ENCODE measurements at regions not wholly inside any gene's neighbourhood (a gene's known extent, or its start where the extent isn't known, plus 50 kb on each side); places are given as distances from the start of the nearest gene placed in this dataset.

DNA sequence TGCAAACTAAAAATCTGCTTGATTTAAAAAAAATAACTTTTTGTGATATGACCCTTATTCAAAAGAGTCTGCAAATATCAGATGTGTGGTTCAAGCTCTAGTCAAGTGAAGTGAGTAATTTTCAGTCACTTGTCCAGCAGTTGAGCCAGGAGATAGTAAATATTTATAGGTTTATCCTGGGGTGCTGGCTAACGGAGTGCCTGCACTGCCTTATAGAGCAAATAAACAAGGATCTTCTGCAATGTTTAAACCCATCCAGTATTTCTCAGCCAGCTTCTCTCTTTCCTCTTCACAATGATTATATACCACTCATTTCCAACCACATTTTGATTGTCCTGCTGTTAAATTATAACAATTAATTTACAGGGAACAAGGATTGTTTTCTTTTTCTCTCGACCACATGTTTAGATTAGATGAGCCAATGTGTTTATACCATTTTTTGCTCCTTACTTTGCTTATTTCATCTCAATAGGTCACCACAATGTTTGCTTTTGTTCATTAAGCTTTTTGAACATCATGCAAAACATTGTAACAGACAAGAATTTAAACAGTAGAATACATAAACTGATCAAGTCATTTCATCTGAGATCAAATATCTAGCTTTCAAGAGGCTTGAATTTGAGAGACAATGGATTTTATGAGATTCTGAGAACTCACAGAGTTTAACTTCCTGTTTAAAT lies 60.3 kb upstream of the GREM2 start:
- intact Hi-C loops (cut with DNase I): no loop called here
- Histone ChIP-seq H3K36me3 (no peaks in the 10 kb centered on the region), H3K4me3 (no peak overlapping the region), H3K27ac (no peak overlapping the region), H3K9me3 (no peaks in the 10 kb centered on the region), H3K4me1 (no peaks in the 10 kb centered on the region), H3K27me3 (no peaks in the 10 kb centered on the region)
- DNase-seq (no peak), ATAC-seq (no peak)
- 53 to 69% (median 66%) methylated on average over 2 of the region's 2 CpGs for WGBS, 4 donors
- TF ChIP-seq POLR2A (IDR thresholded peaks at IDR 0.05): no peak
- TF ChIP-seq, protein P1, sequence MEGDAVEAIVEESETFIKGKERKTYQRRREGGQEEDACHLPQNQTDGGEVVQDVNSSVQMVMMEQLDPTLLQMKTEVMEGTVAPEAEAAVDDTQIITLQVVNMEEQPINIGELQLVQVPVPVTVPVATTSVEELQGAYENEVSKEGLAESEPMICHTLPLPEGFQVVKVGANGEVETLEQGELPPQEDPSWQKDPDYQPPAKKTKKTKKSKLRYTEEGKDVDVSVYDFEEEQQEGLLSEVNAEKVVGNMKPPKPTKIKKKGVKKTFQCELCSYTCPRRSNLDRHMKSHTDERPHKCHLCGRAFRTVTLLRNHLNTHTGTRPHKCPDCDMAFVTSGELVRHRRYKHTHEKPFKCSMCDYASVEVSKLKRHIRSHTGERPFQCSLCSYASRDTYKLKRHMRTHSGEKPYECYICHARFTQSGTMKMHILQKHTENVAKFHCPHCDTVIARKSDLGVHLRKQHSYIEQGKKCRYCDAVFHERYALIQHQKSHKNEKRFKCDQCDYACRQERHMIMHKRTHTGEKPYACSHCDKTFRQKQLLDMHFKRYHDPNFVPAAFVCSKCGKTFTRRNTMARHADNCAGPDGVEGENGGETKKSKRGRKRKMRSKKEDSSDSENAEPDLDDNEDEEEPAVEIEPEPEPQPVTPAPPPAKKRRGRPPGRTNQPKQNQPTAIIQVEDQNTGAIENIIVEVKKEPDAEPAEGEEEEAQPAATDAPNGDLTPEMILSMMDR (IDR thresholded peaks at IDR 0.05): no peak

DNA sequence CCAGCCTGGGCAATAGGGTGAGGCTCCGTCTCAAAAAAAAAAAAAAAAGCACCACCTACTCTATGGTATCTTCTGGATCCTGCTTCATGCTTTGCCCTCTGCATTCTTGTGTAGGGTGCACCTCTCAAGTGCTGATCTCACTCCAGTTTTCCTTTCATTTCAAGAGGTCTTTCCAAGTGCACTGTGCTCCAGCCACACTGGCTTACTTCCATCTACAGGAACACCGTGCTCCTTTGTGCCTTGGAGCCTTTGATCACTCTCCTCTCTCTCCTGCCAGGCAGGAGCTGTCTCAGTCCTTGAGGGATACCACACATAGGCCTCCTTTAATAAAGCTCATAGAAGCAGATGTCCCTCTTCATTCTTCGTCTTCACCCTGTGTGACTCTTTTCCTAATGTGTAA lies 55.4 kb upstream of the GREM2 start:
- WGBS, 4 donors: 40 to 60% (median 51%) methylated on average over 3 of the region's 3 CpGs
- H3K27me3 ChIP-seq: no peaks in the 10 kb centered on the region
- DNase-seq: no peak
- H3K27ac ChIP-seq: no peak overlapping the region
- intact Hi-C loops (cut with DNase I): no loop called here
- no peaks in the 10 kb centered on the region for H3K9me3 ChIP-seq
- H3K36me3 ChIP-seq: no peaks in the 10 kb centered on the region
- no peak for ATAC-seq
- H3K4me3 ChIP-seq: no peak overlapping the region
- H3K4me1 ChIP-seq: no peaks in the 10 kb centered on the region
- TF ChIP-seq, protein P1 (IDR thresholded peaks at IDR 0.05): no peak
- no peak for TF ChIP-seq POLR2A (IDR thresholded peaks at IDR 0.05)

DNA sequence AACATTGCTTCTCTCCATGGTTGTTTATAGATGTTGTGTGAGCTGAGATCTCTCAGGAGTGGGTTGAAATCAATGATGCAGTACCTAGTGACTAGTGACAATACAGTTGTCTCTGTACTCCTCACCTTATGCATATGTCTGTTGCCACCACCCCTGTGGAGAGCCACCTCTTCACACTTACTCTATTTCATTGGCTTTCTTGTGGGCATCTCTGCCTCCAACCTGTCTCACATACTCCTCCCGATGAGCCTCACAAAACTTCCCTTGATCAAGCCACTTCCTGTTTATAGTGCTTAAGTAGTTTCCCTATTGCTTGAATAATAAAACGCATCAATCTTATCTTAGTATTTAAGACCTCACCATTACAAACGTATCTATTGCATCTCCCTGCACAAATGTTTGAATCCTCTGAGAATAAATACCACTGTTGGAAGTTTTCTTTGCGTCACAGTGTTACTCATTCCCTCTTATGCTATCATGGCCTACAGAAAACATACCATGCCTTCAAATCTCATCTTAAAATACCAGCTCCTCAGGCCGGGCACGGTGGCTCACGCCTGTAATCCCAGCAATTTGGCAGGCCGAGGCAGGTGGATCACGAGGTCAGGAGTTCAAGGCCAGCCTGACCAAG lies 54.7 kb upstream of the GREM2 start:
- 76 to 78% (median 77%) methylated on average over 9 of the region's 9 CpGs for WGBS, 4 donors
- no peaks in the 10 kb centered on the region for H3K27me3 ChIP-seq
- DNase-seq: no peak
- no peak for TF ChIP-seq POLR2A (IDR thresholded peaks at IDR 0.05)
- TF ChIP-seq, protein P1 (IDR thresholded peaks at IDR 0.05): no peak
- intact Hi-C loops (cut with DNase I): no loop called here
- H3K4me1 ChIP-seq: no peaks in the 10 kb centered on the region
- H3K36me3 ChIP-seq: no peaks in the 10 kb centered on the region
- no peak for ATAC-seq
- no peak overlapping the region for H3K27ac ChIP-seq
- H3K4me3 ChIP-seq: no peak overlapping the region
- no peaks in the 10 kb centered on the region for H3K9me3 ChIP-seq

DNA sequence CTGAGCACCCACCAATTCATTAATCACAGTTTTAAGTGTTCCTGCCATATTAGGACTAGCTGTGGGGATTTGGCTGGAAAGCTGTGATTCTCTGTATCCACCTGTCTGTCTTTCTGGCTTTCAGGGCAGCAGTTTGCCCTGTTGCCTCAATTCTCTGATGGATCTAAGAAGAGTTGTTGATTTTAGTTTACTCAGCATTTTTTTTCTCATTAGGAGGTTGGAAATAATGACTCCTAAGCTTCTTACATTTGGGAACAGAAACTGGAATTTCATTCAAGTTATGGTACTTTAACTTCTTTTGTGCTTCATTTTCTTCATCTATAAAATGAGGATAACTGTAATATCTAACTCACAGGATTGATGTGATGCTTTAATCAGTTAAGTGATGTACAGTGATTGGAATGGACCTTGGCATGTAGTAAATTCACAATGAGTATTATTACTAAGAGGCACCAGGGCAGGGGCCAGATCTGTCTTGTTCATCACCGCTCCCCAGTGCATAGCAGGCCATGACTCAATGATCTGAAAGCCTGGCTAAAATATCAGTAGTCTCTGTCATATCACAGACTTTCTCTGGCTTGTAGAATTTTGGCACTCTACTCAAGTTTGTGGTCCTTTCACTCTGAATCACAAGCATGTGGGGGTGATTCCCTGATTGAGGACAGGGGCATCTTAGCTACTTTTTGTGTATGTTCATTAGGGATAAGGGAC lies 51.4 kb upstream of the GREM2 start:
- H3K4me1 ChIP-seq: no peaks in the 10 kb centered on the region
- WGBS, 4 donors: 94 to 97% (median 96%) methylated on average over 1 of the region's 1 CpG
- H3K27me3 ChIP-seq: no peaks in the 10 kb centered on the region
- no peak overlapping the region for H3K27ac ChIP-seq
- no peak for ATAC-seq
- no peak for DNase-seq
- H3K4me3 ChIP-seq: no peak overlapping the region
- intact Hi-C loops (cut with DNase I): no loop called here
- TF ChIP-seq, protein P1 (IDR thresholded peaks at IDR 0.05): no peak
- no peak for TF ChIP-seq POLR2A (IDR thresholded peaks at IDR 0.05)
- no peaks in the 10 kb centered on the region for H3K9me3 ChIP-seq
- H3K36me3 ChIP-seq: no peaks in the 10 kb centered on the region

All from heart left ventricle (tissue), 16 donors.